ENCODE measurements at regions not wholly inside any gene's neighbourhood (a gene's known extent, or its start where the extent isn't known, plus 50 kb on each side); places are given as distances from the start of the nearest gene placed in this dataset.

GRCh38 chr14:43937001-43937400 lies 570.1 kb downstream of the FSCB start:
- Mint-ChIP-seq H3K36me3 (ENCODE audit: low read depth) (peaks cover 17% of the 10 kb centered on the region; the same call in 2 of the 3 replicates), H3K27ac (no peak overlapping the region), H3K9me3 (peaks cover 21% of the 10 kb centered on the region), H3K27me3 (ENCODE audit: insufficient read depth, low read depth, poor library complexity) (peaks cover 2% of the 10 kb centered on the region), H3K4me3 (no peak overlapping the region), H3K4me1 (no peaks in the 10 kb centered on the region; the same call in 2 of the 3 replicates)
- H2AFZ ChIP-seq = no peak overlapping the region
- no peak for TF ChIP-seq ZNF114 (CRISPR knock-in tag; IDR thresholded peaks at IDR 0.05)
- no peak for TF ChIP-seq REST (IDR thresholded peaks at IDR 0.05; ENCODE audit: unreplicated experiment)
- no peak for TF ChIP-seq NANOG (IDR thresholded peaks at IDR 0.05; ENCODE audit: borderline replicate concordance)
- TF ChIP-seq CREB1 (CRISPR knock-in tag; IDR thresholded peaks at IDR 0.05; ENCODE audit: low read depth) = no peak
- no peak for TF ChIP-seq POLR2AphosphoS5 (IDR thresholded peaks at IDR 0.05; ENCODE audit: low read depth)
- no peak for TF ChIP-seq JUNB (IDR thresholded peaks at IDR 0.05; ENCODE audit: unreplicated experiment)
- no peak for TF ChIP-seq CTCF (conservative IDR thresholded peaks at IDR 0.05; ENCODE audit: low read depth in 2 of 2)
- no peak for TF ChIP-seq ZNF462 (CRISPR knock-in tag; IDR thresholded peaks at IDR 0.05)
- TF ChIP-seq ETS1 (IDR thresholded peaks at IDR 0.05) = no peak
- H3K4me2 ChIP-seq = no peak overlapping the region
- no peaks in the 10 kb centered on the region for H4K20me1 ChIP-seq (replicated peaks; ENCODE audit: insufficient read depth)
- peaks cover 7% of the 10 kb centered on the region; the same call in 1 of the 2 replicates for H3K9me2 ChIP-seq (ENCODE audit: insufficient read depth)
- H3F3A ChIP-seq (replicated peaks; ENCODE audit: low read depth) = no peaks in the 10 kb centered on the region
- H3K79me2 ChIP-seq (replicated peaks; ENCODE audit: insufficient read depth) = no peaks in the 10 kb centered on the region
- no peaks in the 10 kb centered on the region for H3K4me1 ChIP-seq (ENCODE audit: insufficient read depth)
- H3K27me3 ChIP-seq (ENCODE audit: insufficient read depth) = no peaks in the 10 kb centered on the region
- H3K36me3 ChIP-seq (ENCODE audit: insufficient read depth) = no peaks in the 10 kb centered on the region
- no peak for ATAC-seq
- no peak overlapping the region for H3K27ac ChIP-seq (ENCODE audit: low read depth)
- H3K4me3 ChIP-seq = no peak overlapping the region
- no peak for DNase-seq (ENCODE audit: low spot score)

Data from GM23338 (cell line).